ENCODE measurements at regions not wholly inside any gene's neighbourhood (a gene's known extent, or its start where the extent isn't known, plus 50 kb on each side); places are given as distances from the start of the nearest gene placed in this dataset.

- Histone ChIP-seq H3K27ac (no peak overlapping the region), H3K4me3 (no peak overlapping the region), H3K4me2 (no peak overlapping the region), H3K4me1 (peaks cover 12% of the 10 kb centered on the region), H3K9me3 (no peaks in the 10 kb centered on the region)
- ATAC-seq = no peak
- DNase-seq (ENCODE audit: low read depth in 1 of 2, low spot score in 1 of 2) = no peak
- 87% methylated on average over 5 of the region's 5 CpGs for WGBS (ENCODE audit: missing lambda C conversion rate)
- FAIRE-seq = no peak
- POLR2A ChIA-PET = no interaction called here
- CTCF ChIA-PET = interaction anchor here (6.8 kb wide), 1 partner anchor 44 kb away, joined by 62 read pairs; no protein-coding TSS in a partner anchor
- TF ChIP-seq, protein P1, sequence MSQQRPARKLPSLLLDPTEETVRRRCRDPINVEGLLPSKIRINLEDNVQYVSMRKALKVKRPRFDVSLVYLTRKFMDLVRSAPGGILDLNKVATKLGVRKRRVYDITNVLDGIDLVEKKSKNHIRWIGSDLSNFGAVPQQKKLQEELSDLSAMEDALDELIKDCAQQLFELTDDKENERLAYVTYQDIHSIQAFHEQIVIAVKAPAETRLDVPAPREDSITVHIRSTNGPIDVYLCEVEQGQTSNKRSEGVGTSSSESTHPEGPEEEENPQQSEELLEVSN (IDR thresholded peaks at IDR 0.05; ENCODE audit: borderline replicate concordance, low read depth) = no peak
- TF ChIP-seq, protein P2, sequence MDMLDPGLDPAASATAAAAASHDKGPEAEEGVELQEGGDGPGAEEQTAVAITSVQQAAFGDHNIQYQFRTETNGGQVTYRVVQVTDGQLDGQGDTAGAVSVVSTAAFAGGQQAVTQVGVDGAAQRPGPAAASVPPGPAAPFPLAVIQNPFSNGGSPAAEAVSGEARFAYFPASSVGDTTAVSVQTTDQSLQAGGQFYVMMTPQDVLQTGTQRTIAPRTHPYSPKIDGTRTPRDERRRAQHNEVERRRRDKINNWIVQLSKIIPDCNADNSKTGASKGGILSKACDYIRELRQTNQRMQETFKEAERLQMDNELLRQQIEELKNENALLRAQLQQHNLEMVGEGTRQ (IDR thresholded peaks at IDR 0.05) = no peak
- no peak for TF ChIP-seq HEYL (CRISPR knock-in tag; IDR thresholded peaks at IDR 0.05)
Measured at GRCh38 chr6:30832864-30833263, 51.5 kb upstream of the DDR1 start.

DNA sequence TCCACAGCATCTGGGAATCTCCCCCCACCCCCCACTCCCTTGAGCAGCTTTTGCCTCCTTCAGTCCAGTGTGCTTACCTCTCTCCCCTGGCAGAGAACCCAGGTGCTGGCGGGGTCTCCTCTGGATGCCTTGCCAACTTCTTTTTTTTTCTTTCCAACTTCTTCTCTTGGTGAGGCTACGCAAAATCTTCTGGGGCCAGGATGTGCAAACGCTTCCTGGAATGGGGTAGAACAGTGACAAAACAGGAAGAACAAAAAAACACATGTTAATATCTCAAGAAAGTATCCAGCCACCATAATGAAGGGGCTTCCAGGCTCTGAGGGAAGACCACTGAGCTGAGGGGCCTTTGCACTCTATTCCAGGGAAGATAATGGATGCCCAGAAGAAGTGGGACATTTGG, 53.9 kb upstream of the DDR1 start:
- no peak for FAIRE-seq
- H3K27ac ChIP-seq = peak overlapping the region in 1 of 2 experiments; percentile 95; a peak in 2 of 6 replicates
- ChIA-PET CTCF (interaction anchor here (0.7 to 6.8 kb wide), 18 partner anchors 9 to 254 kb away, joined by 3 to 62 read pairs (median 4); partner anchors contain the start of genes DDR1, FLOT1 and VARS2), POLR2A (no interaction called here)
- H3K9me3 ChIP-seq = no peaks in the 10 kb centered on the region
- 63% methylated on average over 3 of the region's 3 CpGs for WGBS (ENCODE audit: missing lambda C conversion rate)
- no peak overlapping the region for H3K4me3 ChIP-seq
- peaks cover 26% of the 10 kb centered on the region for H3K4me1 ChIP-seq
- TF ChIP-seq ZNF302 (CRISPR knock-in tag; IDR thresholded peaks at IDR 0.05) (no peak), REST (IDR thresholded peaks at IDR 0.05) (no peak), ELK1 (IDR thresholded peaks at IDR 0.05; ENCODE audit: low read depth, low read length) (no peak), ESRRA (IDR thresholded peaks at IDR 0.05; ENCODE audit: borderline replicate concordance, low read length) (no peak), FOSB (CRISPR knock-in tag; IDR thresholded peaks at IDR 0.05) (no peak)
- TF ChIP-seq, protein P1 (IDR thresholded peaks at IDR 0.05; ENCODE audit: borderline replicate concordance, low read depth) = no peak
- DNase-seq (ENCODE audit: low read depth in 1 of 2, low spot score in 1 of 2) = no peak
- no peak overlapping the region for H3K4me2 ChIP-seq
- ATAC-seq = no peak

- no peak overlapping the region for H3K4me3 ChIP-seq
- CTCF ChIA-PET = interaction anchor here (0.7 to 6.8 kb wide), 22 partner anchors 10 to 362 kb away, joined by 3 to 62 read pairs (median 5); partner anchors contain the start of genes DDR1, FLOT1 and VARS2
- H3K4me1 ChIP-seq = peaks cover 26% of the 10 kb centered on the region
- no peak for DNase-seq (ENCODE audit: low read depth in 1 of 2, low spot score in 1 of 2)
- no peak for FAIRE-seq
- POLR2A ChIA-PET = interaction anchor here (1.2 to 1.4 kb wide), 2 partner anchors 84 to 88 kb away, joined by 3 to 4 read pairs; partner anchors contain the start of genes FLOT1 and VARS2
- H3K27ac ChIP-seq = peak overlapping the region; percentile 91 to 95
- ATAC-seq = no peak
- H3K9me3 ChIP-seq = no peaks in the 10 kb centered on the region
- H3K4me2 ChIP-seq = no peak overlapping the region
- TF ChIP-seq POLR2AphosphoS2 (conservative IDR thresholded peaks at IDR 0.05; ENCODE audit: low read length) (no peak), RAD21 (conservative IDR thresholded peaks at IDR 0.05 in 1 of 2, IDR thresholded peaks at IDR 0.05 in 1 of 2) (peak in 1 of 2 experiments; percentile 10; a peak in 1 of 5 replicates)
- 77% methylated on average over 6 of the region's 6 CpGs for WGBS (ENCODE audit: missing lambda C conversion rate)
Measured at GRCh38 chr6:30829639-30830255, 54.6 kb upstream of the DDR1 start.

All from A549 (cell line).